T-helper 2 cell (primary cell): ENCODE measurements at regions not wholly inside any gene's neighbourhood (a gene's known extent, or its start where the extent isn't known, plus 50 kb on each side); places are given as distances from the start of the nearest gene placed in this dataset.
"Not testable (repeated sequence)": the region's sequence is repeated elsewhere in the genome, so short reads cannot be mapped to it uniquely, and the experiment has no call there.

ENCODE experiments used
- DNase-seq, 5 experiments: peaks; one replicate each; pipeline versions ENCODE4 v3.0.0 to v3.0.0-alpha.2; 2012 to 2022

DNA sequence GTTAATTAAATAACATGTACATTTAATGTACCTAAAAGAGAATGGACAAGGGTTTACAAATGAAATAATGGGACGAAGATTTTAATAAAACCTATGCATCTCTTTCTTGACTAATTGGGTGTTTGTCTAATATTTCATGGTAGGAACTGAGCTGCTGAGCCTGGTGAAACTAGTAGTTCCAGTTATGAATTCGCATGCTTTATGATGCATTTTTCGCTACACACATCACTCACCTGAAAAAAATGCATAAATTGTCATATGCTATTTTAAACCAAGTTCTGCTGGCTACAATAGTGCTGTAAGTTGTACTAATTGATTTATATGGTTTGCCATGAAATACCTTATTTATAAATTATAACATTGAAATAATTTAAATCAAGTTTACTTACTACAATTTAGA, 806.8 kb upstream of the SLITRK5 start:
- DNase-seq = no peak

DNA sequence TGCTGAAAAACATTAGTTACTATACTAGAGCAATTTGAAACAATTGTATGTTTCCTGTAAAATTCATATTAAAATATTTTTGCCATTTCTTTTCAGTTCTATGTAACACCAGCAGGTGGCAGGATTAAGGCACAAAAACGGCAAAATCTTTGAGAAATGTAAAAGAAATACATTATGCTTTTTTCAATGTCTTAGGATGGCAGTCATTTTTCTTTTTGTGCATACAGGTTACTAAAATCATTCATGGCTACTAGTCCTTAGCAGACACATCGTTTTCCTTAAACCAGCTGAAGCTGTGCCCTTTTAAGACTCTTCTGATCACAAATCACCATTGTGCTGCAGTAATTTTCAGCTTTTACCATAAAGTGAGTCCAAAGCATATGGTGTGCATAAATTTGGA, 800.7 kb upstream of the SLITRK5 start:
- peak in 1 of 5 experiments; percentile 2 for DNase-seq

DNA sequence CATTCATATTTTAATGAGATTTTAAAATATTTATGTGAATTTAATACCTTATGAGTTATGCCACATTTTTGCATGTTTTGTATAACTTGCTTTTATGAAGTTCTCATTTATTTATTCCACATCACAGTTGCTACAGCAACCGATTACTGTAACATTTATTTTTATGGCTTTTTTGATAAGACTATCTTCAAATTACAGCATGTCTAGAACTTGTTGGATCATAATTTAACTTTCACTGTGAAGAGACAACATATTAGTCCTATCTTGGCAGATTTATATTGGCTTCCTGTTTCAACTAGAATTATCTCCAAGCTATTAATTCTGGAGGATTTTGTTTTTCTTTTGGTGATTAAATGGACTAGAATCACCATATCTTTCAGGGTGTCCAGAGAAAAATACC, 793.7 kb upstream of the SLITRK5 start:
- no peak for DNase-seq

DNA sequence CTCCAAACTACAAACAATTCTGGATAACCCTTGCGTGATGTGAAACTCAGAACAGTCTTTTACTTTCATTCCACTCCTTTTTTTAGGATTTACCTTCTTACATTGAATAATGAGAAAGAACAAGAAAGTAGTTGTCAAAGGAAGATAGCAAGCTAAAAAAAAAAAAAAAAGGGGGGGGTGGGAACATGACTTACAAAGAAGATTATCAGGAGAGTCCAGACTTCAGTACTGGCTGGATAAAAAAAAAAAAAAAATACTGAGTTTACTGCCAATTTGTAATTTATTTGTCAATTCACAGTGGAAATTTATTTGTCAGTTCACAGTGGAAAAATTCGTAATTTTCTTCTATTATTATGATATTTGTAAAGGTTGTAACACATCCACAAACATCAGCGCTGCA, 792.4 kb upstream of the SLITRK5 start:
- DNase-seq = no peak

DNA sequence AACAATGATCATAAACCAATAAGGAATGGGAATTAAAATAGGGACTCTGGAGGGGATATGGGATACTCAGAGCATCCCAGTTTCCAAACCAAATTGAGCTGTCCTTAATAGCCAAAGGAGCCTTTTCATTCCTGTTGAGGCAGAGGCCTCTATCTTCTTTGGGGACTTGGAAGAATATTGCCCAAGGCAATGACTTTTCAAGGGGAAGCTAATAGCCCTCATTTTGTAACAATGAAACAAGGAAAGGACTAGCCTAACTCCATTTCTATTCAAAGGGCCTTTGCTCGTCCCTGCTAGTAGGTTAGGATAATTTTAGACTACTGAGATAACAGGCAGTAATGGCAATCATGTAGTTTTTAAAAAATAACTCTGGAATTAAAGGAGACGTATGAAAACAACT, 789.8 kb upstream of the SLITRK5 start:
- DNase-seq = no peak

DNA sequence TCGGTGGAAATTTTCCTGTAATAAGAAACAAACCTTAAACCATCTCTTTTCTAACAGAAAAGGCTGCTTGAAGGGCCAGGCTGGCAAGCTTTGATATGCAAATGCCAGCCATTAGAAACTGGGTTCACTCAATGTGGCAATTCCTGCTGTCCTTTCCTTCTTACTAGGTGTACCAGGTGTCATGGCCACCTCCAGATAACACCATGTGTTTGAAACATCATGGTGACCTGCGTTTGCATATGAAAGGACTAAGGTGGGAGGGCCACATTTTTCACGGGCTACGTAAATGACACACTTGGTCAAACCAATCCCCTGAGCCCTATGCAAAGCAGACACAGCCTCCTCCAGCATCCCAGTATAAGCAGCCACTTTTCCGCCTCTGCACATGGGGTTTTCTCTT, 789.1 kb upstream of the SLITRK5 start:
- no peak for DNase-seq

DNA sequence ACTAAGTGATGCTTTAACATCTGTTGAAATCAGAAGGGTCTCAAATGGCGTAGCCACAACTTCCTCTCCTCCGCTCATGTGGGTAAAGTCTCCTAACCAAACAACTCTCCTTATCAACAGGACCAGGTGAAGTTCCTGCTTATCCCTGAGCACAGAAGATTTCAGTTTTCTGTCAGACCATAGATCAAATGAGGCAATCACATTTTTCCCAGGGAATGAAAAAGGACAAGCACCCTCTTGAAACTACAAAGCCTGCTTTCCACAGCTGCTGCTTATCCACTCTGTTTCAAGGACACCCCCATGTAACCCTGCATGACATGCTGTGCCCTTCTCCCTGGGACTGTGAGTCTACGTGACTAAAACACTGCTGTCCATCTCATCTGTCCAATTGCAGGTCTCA, 788.3 kb upstream of the SLITRK5 start:
- no peak for DNase-seq

DNA sequence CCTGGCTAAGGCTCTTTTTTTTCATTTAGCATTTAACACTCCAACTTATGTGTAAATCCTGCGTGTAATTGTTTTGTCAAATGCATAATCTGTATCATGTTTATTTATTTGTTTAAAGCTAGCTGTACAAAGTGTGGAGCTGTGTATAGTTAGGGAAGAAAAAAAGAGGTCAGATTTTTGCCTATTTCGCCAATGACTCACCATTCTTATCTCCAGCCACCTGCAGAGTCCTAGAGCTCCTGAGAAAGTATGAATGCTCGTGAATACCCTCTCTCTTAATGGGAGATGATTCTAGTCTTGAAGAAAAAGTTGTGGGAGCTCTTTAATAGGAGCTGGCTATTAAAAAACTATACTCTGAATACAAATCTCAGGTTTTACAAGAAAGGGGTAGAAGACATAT, 778.8 kb upstream of the SLITRK5 start:
- no peak for DNase-seq

DNA sequence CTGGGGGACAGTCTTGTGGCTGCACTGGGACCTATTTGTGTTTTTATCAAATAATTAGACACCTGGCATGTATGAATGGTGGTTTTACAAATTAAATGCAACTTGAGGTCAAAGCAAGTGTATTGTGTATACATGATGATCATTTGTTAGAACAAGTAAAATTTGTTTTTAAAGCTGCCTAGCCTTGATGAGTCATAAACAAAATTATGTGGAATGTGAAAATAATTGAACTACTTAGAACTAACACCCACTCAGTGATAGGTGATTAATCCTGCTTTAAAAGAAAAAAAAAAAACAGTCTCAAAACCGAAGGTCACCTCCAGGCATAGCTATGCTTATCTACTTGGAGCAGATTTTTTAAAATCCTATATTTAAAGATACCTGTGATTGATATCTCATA, 770.3 kb upstream of the SLITRK5 start:
- DNase-seq = no peak

DNA sequence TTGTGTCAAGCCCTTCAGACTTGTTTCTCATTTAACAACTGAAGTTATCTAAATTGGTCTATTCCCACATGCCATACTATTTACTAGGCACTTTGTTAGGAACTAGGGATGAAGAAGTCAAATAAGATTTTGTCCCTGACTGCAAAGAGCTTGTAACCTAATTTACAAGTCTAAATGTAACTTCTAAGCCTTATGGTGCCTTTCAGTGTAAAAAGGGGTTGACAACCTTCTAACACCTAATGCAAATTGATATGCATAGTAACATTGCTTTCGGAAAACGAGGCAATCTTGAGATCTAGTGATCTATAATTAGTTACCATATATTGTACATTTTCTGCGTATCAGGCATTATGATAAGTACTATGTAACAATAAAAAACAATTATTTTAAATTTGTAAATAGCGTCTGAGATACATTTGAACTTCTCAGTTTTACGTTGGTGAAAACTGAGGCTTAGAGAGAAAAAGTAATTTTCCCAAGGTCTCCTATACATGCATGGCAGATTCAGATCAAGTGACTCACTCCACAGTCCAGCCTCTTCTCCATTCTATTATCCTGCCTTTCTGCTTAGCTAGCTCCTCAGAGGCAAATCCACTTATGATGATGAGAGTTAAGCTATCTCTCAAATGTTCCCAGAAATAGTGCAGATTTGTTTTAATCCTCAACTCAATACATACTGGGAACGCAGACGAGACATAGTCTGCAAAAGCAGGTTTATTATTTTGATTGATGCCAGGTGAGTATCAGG, 764.9 kb upstream of the SLITRK5 start:
- no peak for DNase-seq

DNA sequence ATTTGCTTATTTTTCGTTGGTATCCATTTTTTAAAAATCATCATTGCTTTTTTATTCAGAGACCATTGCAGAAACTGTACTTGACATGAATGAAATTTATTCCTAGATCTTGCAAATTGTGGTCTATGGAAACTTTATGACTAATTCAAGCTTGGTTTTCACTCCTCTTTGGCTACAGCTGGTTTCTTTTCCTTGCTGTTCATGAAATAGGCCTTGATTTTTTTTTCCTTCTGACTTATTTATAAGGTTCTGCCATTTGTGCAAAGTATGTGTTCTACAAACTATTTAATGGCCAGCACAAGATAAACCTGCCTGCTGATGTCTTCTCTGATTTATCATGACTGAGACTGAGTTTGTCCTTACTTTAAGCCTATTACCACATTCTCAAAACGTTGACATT, 764.0 kb upstream of the SLITRK5 start:
- DNase-seq = no peak

DNA sequence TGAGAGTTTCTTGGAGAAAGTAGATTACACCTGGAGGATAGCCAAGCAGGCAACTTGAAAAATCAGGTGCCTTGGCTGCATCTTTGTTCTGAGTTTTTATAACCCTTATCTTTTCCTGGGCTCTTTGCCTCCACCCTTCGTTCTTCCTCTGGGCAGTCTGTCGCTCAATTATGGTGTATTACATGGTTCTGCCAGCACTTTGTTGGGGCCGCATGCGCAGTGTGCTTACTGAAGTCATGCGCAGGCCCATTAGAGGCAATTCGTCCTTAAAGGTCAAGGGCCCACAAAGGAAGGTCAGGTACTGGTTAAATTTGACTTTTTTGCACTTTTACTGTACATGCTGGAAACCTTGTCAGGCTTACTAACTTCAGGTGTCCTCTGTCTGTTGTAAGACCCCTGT, 761.9 kb upstream of the SLITRK5 start:
- no peak for DNase-seq

DNA sequence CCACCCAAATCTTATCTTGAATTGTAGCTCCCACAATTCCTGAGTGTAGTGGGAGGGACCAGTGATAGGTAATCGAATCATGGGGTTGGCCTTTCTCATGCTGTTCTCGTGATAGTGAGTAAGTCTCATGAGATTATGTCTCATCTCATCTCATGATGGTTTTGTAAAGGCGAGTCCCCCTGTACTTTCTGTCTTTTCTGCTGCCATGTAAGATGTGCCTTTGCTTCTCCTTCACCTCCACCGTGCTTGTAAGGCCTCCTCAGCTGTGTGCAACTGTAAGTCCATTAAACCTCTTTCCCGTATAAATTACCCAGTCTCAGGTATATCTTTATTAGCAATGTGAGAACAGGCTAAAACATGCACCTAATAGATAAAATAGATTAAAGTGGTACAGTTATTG, 756.4 kb upstream of the SLITRK5 start:
- no peak for DNase-seq

DNA sequence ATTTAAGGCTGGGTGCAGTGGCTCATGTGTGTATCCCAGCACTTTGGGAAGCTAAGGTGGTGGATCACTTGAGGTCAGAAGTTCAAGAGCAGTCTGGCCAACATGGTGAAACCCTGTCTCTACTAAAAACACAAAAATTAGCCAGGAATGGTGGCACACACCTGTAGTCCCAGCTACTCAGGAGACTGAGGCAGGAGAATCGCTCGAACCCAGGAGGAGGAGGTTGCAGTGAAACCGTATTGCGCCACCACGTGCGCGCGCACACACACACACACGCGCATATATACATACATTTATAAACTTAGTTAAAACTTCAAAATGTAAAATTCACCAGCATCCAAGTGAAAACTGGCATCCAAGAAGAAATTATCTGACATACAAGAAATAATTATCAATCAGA, 753.7 kb upstream of the SLITRK5 start:
- not testable (repeated sequence) for DNase-seq

DNA sequence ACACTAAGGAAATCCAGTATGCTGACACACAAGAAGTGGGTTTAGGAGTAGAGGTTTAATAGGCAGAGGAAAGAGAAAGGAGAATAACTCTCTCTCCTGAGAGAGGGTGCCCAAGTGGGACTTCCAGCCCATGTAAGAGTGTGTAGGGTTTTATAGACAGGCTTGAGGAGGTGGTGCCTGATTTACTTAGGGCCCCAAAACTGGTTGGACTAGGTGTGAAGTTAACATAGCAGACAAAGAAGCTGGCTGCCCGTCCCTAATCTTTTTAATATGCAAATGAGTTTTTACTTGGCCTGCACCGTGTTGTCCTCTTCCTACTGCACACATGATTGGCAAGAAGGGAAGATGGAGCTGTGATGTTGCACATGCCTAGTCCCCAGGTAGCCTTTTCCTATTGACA, 752.5 kb upstream of the SLITRK5 start:
- DNase-seq = no peak

DNA sequence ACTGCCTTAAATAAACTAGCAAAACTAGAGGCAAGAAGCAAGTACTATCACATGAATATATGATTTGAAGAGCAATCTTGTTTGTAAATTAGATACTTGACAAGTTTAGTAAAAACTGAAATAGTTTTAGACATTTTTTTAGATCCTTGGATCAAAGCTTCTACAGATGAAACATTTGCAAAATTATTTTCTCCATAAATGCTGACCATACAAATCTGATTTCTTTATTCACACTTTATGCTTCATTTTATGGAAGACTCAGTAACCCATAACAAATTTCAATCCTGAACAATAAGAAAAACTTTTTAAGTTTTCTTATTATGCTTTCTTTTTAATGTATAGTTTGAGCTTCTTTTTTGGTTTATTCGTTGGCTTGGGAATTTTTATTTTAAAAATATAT, 750.2 kb upstream of the SLITRK5 start:
- no peak for DNase-seq

DNA sequence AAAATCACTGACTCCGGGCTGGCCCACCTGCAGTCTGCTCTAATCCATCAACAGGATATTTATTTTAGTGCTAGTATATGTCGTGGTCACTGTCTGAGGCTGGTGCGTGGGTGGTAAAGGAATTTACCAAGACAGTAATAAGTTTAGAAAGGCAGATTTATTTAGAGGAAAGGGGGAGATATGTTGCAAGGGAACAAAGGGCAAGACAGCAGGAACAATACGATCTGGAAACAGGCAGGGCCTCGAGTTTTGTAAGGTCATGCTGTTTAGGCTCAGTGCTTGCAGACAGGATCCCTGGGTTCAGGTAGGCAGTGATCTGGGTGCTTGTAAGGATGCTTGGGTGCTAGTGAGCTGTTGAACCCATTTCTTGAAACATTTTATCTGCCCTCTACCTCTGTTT, 748.2 kb upstream of the SLITRK5 start:
- no peak for DNase-seq

DNA sequence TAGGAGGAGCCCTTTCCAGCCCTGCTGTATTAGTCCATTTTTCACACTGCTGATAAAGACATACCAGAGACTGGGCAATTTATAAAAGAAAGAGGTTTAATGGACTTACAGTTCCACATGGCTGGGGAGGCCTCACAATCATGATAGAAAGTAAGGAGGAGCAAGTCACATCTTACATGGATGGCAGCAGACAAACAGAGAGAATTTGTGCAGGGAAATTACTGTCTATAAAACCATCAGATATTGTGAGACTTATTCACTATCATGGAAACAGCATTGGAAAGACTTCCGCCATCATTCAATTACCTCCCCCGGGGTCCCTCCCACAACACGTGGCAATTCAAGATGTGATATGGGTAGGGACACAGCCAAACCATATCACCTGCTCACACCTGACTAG, 744.3 kb upstream of the SLITRK5 start:
- not testable (repeated sequence) for DNase-seq

DNA sequence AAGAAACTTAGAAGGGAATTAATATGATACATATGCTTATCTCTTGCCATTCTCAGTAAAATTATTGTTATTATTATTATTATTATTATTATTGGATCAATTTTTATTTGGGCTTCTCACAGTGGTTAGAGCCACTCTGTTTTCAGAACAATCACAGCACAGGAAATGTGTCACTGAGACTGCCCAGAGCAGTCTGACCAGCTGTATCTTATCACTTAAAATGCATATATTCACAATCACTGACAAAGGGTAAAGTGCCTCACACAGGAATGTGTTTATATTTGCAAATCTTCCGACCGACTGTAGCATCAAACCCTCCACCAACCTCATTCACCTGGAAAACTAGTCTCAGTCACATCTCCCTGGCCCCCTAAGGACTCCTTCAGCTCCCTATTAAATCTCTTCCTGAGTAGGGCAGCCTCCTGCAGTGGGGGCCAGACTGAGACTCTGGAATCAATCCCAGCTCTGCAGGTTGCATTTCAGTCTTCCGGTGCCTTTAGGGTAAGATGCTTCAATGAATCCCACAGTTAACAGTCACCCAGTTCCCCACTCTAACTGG, 738.3 kb upstream of the SLITRK5 start:
- no peak for DNase-seq

DNA sequence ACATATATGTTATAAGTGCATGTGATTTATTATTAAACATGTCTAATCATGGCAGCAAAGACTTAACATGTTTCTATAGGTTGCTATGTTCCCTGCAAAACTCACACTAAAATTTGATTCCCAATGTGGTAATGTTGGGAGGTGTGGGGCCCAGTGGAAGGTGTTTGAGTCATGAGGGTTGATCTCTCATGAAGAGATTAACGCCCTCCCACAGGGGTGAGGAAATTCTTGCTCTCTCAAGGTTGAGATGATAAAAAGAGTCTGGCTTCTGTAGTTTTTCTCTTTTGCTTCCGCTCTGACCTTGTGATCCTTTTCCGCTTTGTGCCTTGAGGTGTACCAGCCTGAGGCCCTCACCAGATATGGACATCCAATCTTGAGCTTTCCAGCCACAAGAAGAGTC, 737.5 kb upstream of the SLITRK5 start:
- DNase-seq = no peak

DNA sequence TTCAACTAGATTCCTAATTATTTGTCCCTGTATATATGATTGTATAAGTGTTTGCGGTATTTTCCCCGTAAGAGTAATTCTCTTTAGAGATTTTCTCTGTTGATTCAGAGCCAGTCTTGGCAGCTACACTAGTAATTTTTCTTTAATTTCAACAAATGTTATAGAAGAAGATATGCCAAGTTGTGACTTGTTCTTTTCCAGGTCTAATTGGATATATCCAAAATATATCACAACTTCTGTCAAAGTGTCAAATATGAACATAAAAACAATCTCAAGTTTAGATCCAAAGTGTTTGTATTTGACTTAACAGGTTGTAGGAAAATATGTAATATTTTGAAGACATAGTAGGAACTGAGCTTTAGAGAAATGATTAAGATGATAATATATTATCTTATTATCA, 733.9 kb upstream of the SLITRK5 start:
- no peak for DNase-seq

DNA sequence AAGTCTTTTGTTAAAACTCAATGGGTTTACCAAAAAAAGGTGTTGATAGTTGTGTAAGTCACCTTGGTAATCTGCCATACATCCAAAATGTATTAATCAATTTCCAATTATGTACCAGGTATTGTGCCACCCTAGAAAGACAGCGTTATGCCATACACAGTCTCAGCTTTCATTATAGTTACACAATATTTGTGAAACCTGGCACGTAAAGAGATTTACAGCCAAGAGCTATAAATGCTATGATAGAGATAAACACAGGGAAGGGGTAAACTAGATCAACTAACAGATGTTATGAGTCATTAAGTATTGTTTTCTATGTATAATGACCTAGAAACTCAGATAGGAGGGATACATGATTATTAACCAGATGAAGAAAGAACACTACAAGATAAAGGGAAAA, 725.6 kb upstream of the SLITRK5 start:
- DNase-seq = no peak

DNA sequence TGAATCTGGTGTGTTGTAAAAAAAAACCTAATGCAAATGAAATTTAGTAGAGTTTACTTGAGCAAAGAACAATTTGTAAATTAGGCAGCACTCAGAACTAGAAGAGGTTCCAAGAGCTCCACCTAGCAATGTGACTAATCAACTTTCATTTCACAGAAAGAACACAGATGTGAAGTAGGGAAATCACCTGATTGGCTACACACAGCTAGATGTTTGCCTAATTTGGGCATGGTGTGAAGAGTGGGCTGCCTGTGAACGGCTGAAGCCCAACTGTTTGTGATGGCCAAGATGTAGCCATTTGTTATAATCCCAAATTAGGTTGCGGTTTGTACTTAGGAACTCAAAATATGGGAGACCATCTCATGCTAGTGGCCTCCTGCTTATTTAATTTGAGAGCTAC, 724.4 kb upstream of the SLITRK5 start:
- no peak for DNase-seq

DNA sequence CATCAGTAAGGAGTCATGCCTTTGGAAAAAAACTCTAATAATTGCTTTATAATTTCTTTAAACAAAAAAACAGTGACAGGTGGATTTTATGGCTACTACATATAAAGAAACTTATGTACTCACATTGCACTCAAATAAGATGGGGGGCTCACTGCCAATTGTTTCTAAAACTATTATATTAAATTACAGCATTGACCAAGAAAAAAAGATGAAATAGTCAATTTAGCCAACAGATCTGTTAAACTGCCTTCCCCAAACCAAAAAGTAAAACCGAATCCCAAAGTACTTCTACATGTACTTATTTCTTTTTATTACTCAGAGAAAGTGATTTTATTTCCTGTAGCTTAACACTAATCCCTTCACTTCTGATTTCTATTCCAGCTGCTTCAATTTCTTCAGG, 716.8 kb upstream of the SLITRK5 start:
- no peak for DNase-seq

DNA sequence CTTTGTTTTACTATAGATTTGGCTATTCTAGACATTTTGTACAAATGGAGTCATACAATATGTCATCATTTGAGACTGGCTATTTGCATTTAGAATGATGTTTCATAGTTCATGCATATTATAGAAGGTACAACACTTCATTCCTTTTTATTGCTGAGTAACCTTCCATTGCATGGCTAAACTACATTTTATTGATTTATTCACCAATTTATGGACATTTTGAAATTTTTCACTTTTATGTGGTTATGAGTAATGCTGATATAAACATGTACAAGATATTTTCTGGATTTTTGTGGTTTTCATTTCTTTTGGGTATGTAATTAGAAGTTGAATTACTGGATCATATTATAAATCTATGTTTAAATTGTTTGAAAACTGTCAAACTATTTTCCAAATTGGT, 710.3 kb upstream of the SLITRK5 start:
- no peak for DNase-seq
